PC-9 (cell line): ENCODE measurements at regions not wholly inside any gene's neighbourhood (a gene's known extent, or its start where the extent isn't known, plus 50 kb on each side); places are given as distances from the start of the nearest gene placed in this dataset.

Source experiments
- BruUV-seq: library from RNA; stranded (reverse); fragments of 400-500 nt; replicated peaks from 2 replicates; lab custom pipeline; 2021; lab: Mats Ljungman, UMichigan
- CTCF ChIA-PET: fragments of 300-600 bp; sonication (Branson Sonifier 250); formaldehyde crosslinking; loops from one replicate; lab custom pipeline; 2022; ENCODE audit warnings: antibody characterized with exemption; lab: Charles Lee
- POLR2A ChIA-PET: fragments of 300-600 bp; sonication (Branson Sonifier 250); formaldehyde crosslinking; loops from one replicate; lab custom pipeline; 2022; ENCODE audit warnings: antibody characterized with exemption; ENCODE audit not compliant: unreplicated experiment; lab: Charles Lee
- DNase-seq, 2 experiments: peaks; one replicate each; pipeline versions ENCODE4 v3.0.0 to v3.0.0-alpha.2; 2015 to 2022; ENCODE audit warnings: mixed read lengths in 1 of 2
- H2AFZ ChIP-seq: fragments of 200-600 bp; sonication (generic); 2 replicates; pipeline ENCODE4 v1.8.1; 2017; ENCODE audit warnings: antibody characterized with exemption
- H3F3A ChIP-seq: fragments of 200-600 bp; sonication (generic); 2 replicates; pipeline ENCODE4 v1.8.1; 2017; ENCODE audit warnings: antibody characterized with exemption, mild to moderate bottlenecking, low read depth; ENCODE audit not compliant: insufficient read depth
- H3K27ac ChIP-seq: fragments of 200-600 bp; sonication (generic); 2 replicates; pipeline ENCODE4 v1.6.1; 2016; ENCODE audit warnings: mixed run types
- H3K27me3 ChIP-seq: fragments of 200-600 bp; sonication (generic); 2 replicates; pipeline ENCODE4 v1.6.1; 2016; ENCODE audit warnings: low read depth, mixed run types; ENCODE audit not compliant: insufficient read depth
- H3K36me3 ChIP-seq: fragments of 200-600 bp; sonication (generic); 2 replicates; pipeline ENCODE4 v1.6.1; 2016; ENCODE audit warnings: low read depth, mixed run types
- H3K4me1 ChIP-seq: fragments of 200-600 bp; sonication (generic); replicated peaks from 2 replicates; pipeline ENCODE4 v1.6.1; 2016; ENCODE audit warnings: mixed run types; ENCODE audit not compliant: insufficient read depth
- H3K4me2 ChIP-seq: fragments of 200-600 bp; sonication (generic); 2 replicates; pipeline ENCODE4 v1.6.1; 2017; ENCODE audit warnings: mixed run types
- H3K4me3 ChIP-seq: fragments of 200-600 bp; sonication (generic); 2 replicates; pipeline ENCODE4 v1.6.1; 2016; ENCODE audit warnings: mixed run types
- H3K79me2 ChIP-seq: fragments of 200-600 bp; sonication (generic); 2 replicates; pipeline ENCODE4 v1.6.1; 2017; ENCODE audit warnings: low read depth, mixed run types
- H3K9me2 ChIP-seq: fragments of 200-600 bp; sonication (generic); 2 replicates; pipeline ENCODE4 v1.8.1; 2017; ENCODE audit warnings: mild to moderate bottlenecking; ENCODE audit not compliant: insufficient read depth
- H3K9me3 ChIP-seq: fragments of 200-600 bp; sonication (generic); 2 replicates; pipeline ENCODE4 v1.8.1; 2016; ENCODE audit warnings: low read depth; ENCODE audit not compliant: insufficient read depth
- H4K20me1 ChIP-seq: fragments of 200-600 bp; sonication (generic); 2 replicates; pipeline ENCODE4 v1.8.1; 2017; ENCODE audit not compliant: insufficient read depth
- CTCF ChIP-seq: fragments of 200-600 bp; sonication (generic); conservative IDR thresholded peaks from 2 replicates; pipeline ENCODE4 v1.6.1; 2017; ENCODE audit warnings: mixed run types, antibody characterized with exemption, mild to moderate bottlenecking, moderate library complexity
- EZH2 ChIP-seq: fragments of 200-600 bp; sonication (generic); IDR thresholded peaks from 2 replicates; pipeline ENCODE4 v1.8.0; 2017; ENCODE audit warnings: antibody characterized with exemption, low read depth
- intact Hi-C: fragments of 100-400 bp; cut with micrococcal nuclease; formaldehyde crosslinking; loops from one replicate; pipeline ENCODE4 v1.10.0; 2022; ENCODE audit not compliant: unreplicated experiment

- Histone ChIP-seq H4K20me1 (no peaks in the 10 kb centered on the region), H3K9me2 (peaks cover 3% of the 10 kb centered on the region; the same call in 1 of the 2 replicates), H3K27ac (no peak overlapping the region), H3K36me3 (no peaks in the 10 kb centered on the region), H3K9me3 (0 out of 2 replicates have a peak, but pooled peaks cover 5% of the 10 kb centered on the region), H2AFZ (no peak overlapping the region), H3K4me2 (no peak overlapping the region), H3K79me2 (no peaks in the 10 kb centered on the region), H3K27me3 (no peaks in the 10 kb centered on the region), H3F3A (no peaks in the 10 kb centered on the region), H3K4me3 (no peak overlapping the region), H3K4me1 (no peaks in the 10 kb centered on the region)
- ChIA-PET POLR2A (no interaction called here), CTCF (no interaction called here)
- no peak for DNase-seq
- intact Hi-C loops: no loop called here
- TF ChIP-seq EZH2 (no peak), CTCF (no peak)
- BruUV-seq: no TSS peak
Observed at GRCh38 chr7:84248267-84248666, 53.7 kb upstream of the SEMA3A start.

GRCh38 chr7:84247591-84247990 lies 53.0 kb upstream of the SEMA3A start:
- no peaks in the 10 kb centered on the region for H3K36me3 ChIP-seq
- no peak for DNase-seq
- H3K27me3 ChIP-seq: no peaks in the 10 kb centered on the region
- H3K4me2 ChIP-seq: no peak overlapping the region
- H3K4me1 ChIP-seq: no peaks in the 10 kb centered on the region
- H3K9me3 ChIP-seq: 0 out of 2 replicates have a peak, but pooled peaks cover 5% of the 10 kb centered on the region
- ChIA-PET POLR2A (no interaction called here), CTCF (no interaction called here)
- BruUV-seq: no TSS peak
- H3K9me2 ChIP-seq: peaks cover 3% of the 10 kb centered on the region; the same call in 1 of the 2 replicates
- intact Hi-C loops: no loop called here
- H3K4me3 ChIP-seq: no peak overlapping the region
- H3F3A ChIP-seq: no peaks in the 10 kb centered on the region
- no peaks in the 10 kb centered on the region for H3K79me2 ChIP-seq
- no peak overlapping the region for H2AFZ ChIP-seq
- TF ChIP-seq EZH2 (no peak), CTCF (no peak)
- no peaks in the 10 kb centered on the region for H4K20me1 ChIP-seq
- no peak overlapping the region for H3K27ac ChIP-seq

GRCh38 chr7:84245835-84246234 lies 51.2 kb upstream of the SEMA3A start:
- Histone ChIP-seq H3K4me3 (no peak overlapping the region), H3K79me2 (no peaks in the 10 kb centered on the region), H3K36me3 (no peaks in the 10 kb centered on the region), H3K9me3 (0 out of 2 replicates have a peak, but pooled peaks cover 5% of the 10 kb centered on the region), H3K27me3 (no peaks in the 10 kb centered on the region), H3K9me2 (peaks cover 3% of the 10 kb centered on the region; the same call in 1 of the 2 replicates), H2AFZ (no peak overlapping the region), H3F3A (no peaks in the 10 kb centered on the region), H3K27ac (no peak overlapping the region), H3K4me2 (no peak overlapping the region), H4K20me1 (no peaks in the 10 kb centered on the region), H3K4me1 (no peaks in the 10 kb centered on the region)
- BruUV-seq: no TSS peak
- no peak for DNase-seq
- CTCF ChIA-PET: no interaction called here
- intact Hi-C loops: no loop called here
- POLR2A ChIA-PET: no interaction called here
- TF ChIP-seq CTCF (no peak), EZH2 (no peak)
